ENCODE measurements at regions not wholly inside any gene's neighbourhood (a gene's known extent, or its start where the extent isn't known, plus 50 kb on each side); places are given as distances from the start of the nearest gene placed in this dataset.
"Not testable (repeated sequence)": the region's sequence is repeated elsewhere in the genome, so short reads cannot be mapped to it uniquely, and the experiment has no call there.

GRCh38 chr2:143842836-143843235 lies 677.1 kb downstream of the ZEB2 start:
- H3K36me3 ChIP-seq = no peaks in the 10 kb centered on the region
- no peak for TF ChIP-seq POLR2AphosphoS5 (IDR thresholded peaks at IDR 0.05)
- TF ChIP-seq POLR2A (IDR thresholded peaks at IDR 0.05) = no peak
- no peak for TF ChIP-seq CTCF (IDR thresholded peaks at IDR 0.05)
- intact Hi-C loops (cut with DNase I) = no loop called here
- H3K9me3 ChIP-seq = no peaks in the 10 kb centered on the region
- WGBS = 85% methylated on average over 2 of the region's 2 CpGs
- H3K4me1 ChIP-seq (replicated peaks) = no peaks in the 10 kb centered on the region
- H3K27ac ChIP-seq = no peak overlapping the region
- H3K27me3 ChIP-seq (replicated peaks; ENCODE audit: insufficient read depth) = no peaks in the 10 kb centered on the region
- DNase-seq (ENCODE audit: low spot score) = no peak
- H3K4me3 ChIP-seq = no peak overlapping the region

- Histone ChIP-seq H3K4me1 (replicated peaks) (no peaks in the 10 kb centered on the region), H3K27me3 (replicated peaks; ENCODE audit: insufficient read depth) (no peaks in the 10 kb centered on the region), H3K27ac (no peak overlapping the region), H3K36me3 (no peaks in the 10 kb centered on the region), H3K4me3 (no peak overlapping the region), H3K9me3 (no peaks in the 10 kb centered on the region)
- no peak for TF ChIP-seq CTCF (IDR thresholded peaks at IDR 0.05)
- TF ChIP-seq POLR2AphosphoS5 (IDR thresholded peaks at IDR 0.05) = no peak
- no peak for TF ChIP-seq POLR2A (IDR thresholded peaks at IDR 0.05)
- intact Hi-C loops (cut with DNase I) = no loop called here
- no peak for DNase-seq (ENCODE audit: low spot score)
- 82% methylated on average over 4 of the region's 4 CpGs for WGBS
These were observed 678.0 kb downstream of the ZEB2 start for GRCh38 chr2:143841935-143842334.

GRCh38 chr2:143840601-143841000 lies 679.3 kb downstream of the ZEB2 start:
- no peak overlapping the region for H3K4me3 ChIP-seq

GRCh38 chr2:143840194-143840593 lies 679.7 kb downstream of the ZEB2 start:
- TF ChIP-seq CTCF (IDR thresholded peaks at IDR 0.05) (no peak), POLR2A (IDR thresholded peaks at IDR 0.05) (no peak), POLR2AphosphoS5 (IDR thresholded peaks at IDR 0.05) (no peak)
- Histone ChIP-seq H3K4me1 (replicated peaks) (no peaks in the 10 kb centered on the region), H3K27ac (no peak overlapping the region), H3K27me3 (replicated peaks; ENCODE audit: insufficient read depth) (no peaks in the 10 kb centered on the region), H3K36me3 (no peaks in the 10 kb centered on the region), H3K9me3 (no peaks in the 10 kb centered on the region), H3K4me3 (no peak overlapping the region)
- DNase-seq (ENCODE audit: low spot score) = no peak
- WGBS = 69% methylated on average over 2 of the region's 2 CpGs
- intact Hi-C loops (cut with DNase I) = no loop called here

More at GRCh38 chr2:143840601-143841000, 679.3 kb downstream of the ZEB2 start:
- H3K27me3 ChIP-seq (replicated peaks; ENCODE audit: insufficient read depth) = no peaks in the 10 kb centered on the region
- no peaks in the 10 kb centered on the region for H3K36me3 ChIP-seq
- TF ChIP-seq POLR2AphosphoS5 (IDR thresholded peaks at IDR 0.05) (no peak), POLR2A (IDR thresholded peaks at IDR 0.05) (no peak), CTCF (IDR thresholded peaks at IDR 0.05) (no peak)
- no peaks in the 10 kb centered on the region for H3K4me1 ChIP-seq (replicated peaks)
- H3K27ac ChIP-seq = no peak overlapping the region
- no peaks in the 10 kb centered on the region for H3K9me3 ChIP-seq
- DNase-seq (ENCODE audit: low spot score) = no peak
- intact Hi-C loops (cut with DNase I) = no loop called here

- Histone ChIP-seq H3K9me3 (no peaks in the 10 kb centered on the region), H3K27me3 (replicated peaks; ENCODE audit: insufficient read depth) (no peaks in the 10 kb centered on the region), H3K27ac (no peak overlapping the region), H3K36me3 (no peaks in the 10 kb centered on the region), H3K4me1 (replicated peaks) (no peaks in the 10 kb centered on the region), H3K4me3 (no peak overlapping the region)
- intact Hi-C loops (cut with DNase I) = no loop called here
- no peak for TF ChIP-seq POLR2AphosphoS5 (IDR thresholded peaks at IDR 0.05)
- TF ChIP-seq CTCF (IDR thresholded peaks at IDR 0.05) = no peak
- TF ChIP-seq POLR2A (IDR thresholded peaks at IDR 0.05) = no peak
- no peak for DNase-seq (ENCODE audit: low spot score)
- WGBS = 19% methylated on average over 2 of the region's 2 CpGs
These were observed 680.5 kb downstream of the ZEB2 start for GRCh38 chr2:143839456-143839855.

- intact Hi-C loops (cut with DNase I) = not testable (repeated sequence)
These were observed 682.9 kb downstream of the ZEB2 start for GRCh38 chr2:143837055-143837454.

More at GRCh38 chr2:143837055-143837454, 682.9 kb downstream of the ZEB2 start:
- not testable (repeated sequence) for H3K27ac ChIP-seq; DNase-seq (ENCODE audit: low spot score); H3K4me3 ChIP-seq; H3K36me3 ChIP-seq; H3K9me3 ChIP-seq; H3K4me1 ChIP-seq (replicated peaks); H3K27me3 ChIP-seq (replicated peaks; ENCODE audit: insufficient read depth)
